ENCODE measurements at regions not wholly inside any gene's neighbourhood (a gene's known extent, or its start where the extent isn't known, plus 50 kb on each side); places are given as distances from the start of the nearest gene placed in this dataset.
"Not testable (repeated sequence)": the region's sequence is repeated elsewhere in the genome, so short reads cannot be mapped to it uniquely, and the experiment has no call there.

DNA sequence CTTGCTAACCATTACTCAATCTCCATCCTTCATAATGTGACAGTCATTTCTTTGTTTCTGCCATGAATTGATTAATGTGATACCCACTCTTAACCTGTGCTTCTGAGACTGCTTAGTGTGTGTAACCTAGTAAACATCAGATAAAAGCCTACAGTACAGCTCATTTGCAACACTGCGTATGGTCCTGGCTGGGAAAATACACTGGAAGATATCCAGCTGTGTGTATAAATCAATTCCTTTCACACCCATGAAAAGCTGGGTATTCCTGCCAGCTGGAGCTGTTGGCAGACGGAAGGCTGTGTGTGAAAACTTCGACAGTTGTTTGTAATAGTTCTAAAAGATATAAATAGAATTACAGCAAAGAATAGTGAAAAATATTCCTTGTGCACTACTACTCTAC is 509.2 kb downstream of the FRK start:
- Histone ChIP-seq H3K4me3 (ENCODE audit: low read length in 2 of 2) (no peak overlapping the region), H3K9me3 (ENCODE audit: control insufficient read depth in 2 of 2, insufficient read depth in 1 of 2, low read length in 1 of 2) (no peaks in the 10 kb centered on the region), H3K36me3 (ENCODE audit: control insufficient read depth in 2 of 2, insufficient read depth in 2 of 2, low read length in 1 of 2) (no peaks in the 10 kb centered on the region), H3K27me3 (ENCODE audit: control insufficient read depth in 2 of 2, insufficient read depth in 1 of 2, low read length in 1 of 2) (no peaks in the 10 kb centered on the region), H3K27ac (ENCODE audit: low read depth in 1 of 2, low read length in 1 of 2) (no peak overlapping the region), H3K4me1 (ENCODE audit: control insufficient read depth in 2 of 2, insufficient read depth in 2 of 2, low read length in 2 of 2) (no peaks in the 10 kb centered on the region)
- DNase-seq (ENCODE audit: low read depth in 6 of 9, low spot score in 9 of 9): no peak
- 66% methylated on average over 3 of the region's 3 CpGs for WGBS

DNA sequence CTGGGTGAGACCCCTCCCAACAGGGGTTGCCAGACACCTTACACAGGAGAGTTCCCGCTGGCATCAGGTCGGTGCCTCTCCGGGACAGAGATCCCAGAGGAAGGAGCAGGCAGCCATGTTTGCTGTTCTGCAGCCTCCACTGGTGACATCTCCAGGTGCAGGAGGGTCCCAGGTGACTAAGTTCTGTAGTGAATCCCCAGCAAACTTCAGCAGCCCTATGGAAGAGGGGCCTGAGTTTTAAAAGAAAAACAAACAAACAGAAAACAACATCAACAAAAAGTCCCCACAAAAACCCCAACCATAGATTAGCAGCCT is 515.1 kb downstream of the FRK start:
- Histone ChIP-seq H3K36me3 (ENCODE audit: control insufficient read depth in 2 of 2, insufficient read depth in 2 of 2, low read length in 1 of 2) (no peaks in the 10 kb centered on the region), H3K9me3 (ENCODE audit: control insufficient read depth in 2 of 2, insufficient read depth in 1 of 2, low read length in 1 of 2) (peaks cover 2 to 10% of the 10 kb centered on the region in 2 donors), H3K4me3 (ENCODE audit: low read length in 2 of 2) (no peak overlapping the region), H3K4me1 (ENCODE audit: control insufficient read depth in 2 of 2, insufficient read depth in 2 of 2, low read length in 2 of 2) (no peaks in the 10 kb centered on the region), H3K27me3 (ENCODE audit: control insufficient read depth in 2 of 2, insufficient read depth in 1 of 2, low read length in 1 of 2) (no peaks in the 10 kb centered on the region), H3K27ac (ENCODE audit: low read depth in 1 of 2, low read length in 1 of 2) (no peak overlapping the region)
- 72% methylated on average over 3 of the region's 3 CpGs for WGBS
- DNase-seq (ENCODE audit: low read depth in 6 of 9, low spot score in 9 of 9): no peak

DNA sequence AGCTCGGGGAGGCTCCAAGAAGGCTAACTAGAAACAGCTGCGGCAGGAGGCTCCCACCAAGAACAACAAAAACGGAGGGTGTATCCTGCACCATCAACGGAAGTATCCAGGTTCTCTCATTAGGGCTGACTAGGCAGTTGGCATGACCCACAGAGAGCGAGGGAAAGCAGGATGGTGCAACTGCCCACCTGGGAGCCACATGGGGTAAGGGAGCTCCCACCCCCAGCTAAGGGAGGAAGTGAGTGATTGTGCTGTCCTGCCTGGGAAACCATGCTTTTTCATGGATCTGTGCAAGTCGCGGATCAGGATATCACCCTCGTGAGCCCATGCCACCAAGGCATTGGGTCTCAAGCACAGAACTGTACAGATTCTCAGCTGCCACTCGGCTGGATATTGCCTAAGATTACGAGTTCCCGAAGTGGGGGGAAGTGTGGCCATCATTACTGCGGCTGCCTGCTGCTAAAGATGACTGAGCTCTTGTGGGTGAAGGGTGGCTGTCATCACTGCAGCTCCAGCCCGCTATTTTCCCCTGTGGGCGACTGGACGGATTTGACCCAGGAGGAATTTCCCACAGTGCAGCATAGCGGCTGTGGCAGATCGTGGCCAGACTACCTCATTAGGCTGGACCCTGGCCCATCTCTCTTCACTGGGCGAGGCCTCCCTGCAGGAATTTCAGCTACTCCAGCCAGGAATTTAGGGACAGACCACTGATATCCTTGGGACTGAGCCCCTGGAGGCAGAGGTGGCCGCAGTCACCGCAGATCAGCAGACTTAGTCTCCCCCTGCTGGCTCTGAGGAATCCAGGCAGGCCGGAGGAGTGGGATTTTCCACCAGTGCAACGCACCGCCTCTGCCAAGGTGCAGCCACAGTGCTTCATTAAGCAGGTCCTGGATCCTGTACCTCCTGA is 515.7 kb downstream of the FRK start:
- 88% methylated on average over 23 of the region's 23 CpGs for WGBS
- Histone ChIP-seq H3K9me3 (ENCODE audit: control insufficient read depth in 2 of 2, insufficient read depth in 1 of 2, low read length in 1 of 2) (peaks cover 2 to 10% of the 10 kb centered on the region in 2 donors), H3K4me3 (ENCODE audit: low read length in 2 of 2) (no peak overlapping the region), H3K27ac (ENCODE audit: low read depth in 1 of 2, low read length in 1 of 2) (no peak overlapping the region), H3K36me3 (ENCODE audit: control insufficient read depth in 2 of 2, insufficient read depth in 2 of 2, low read length in 1 of 2) (no peaks in the 10 kb centered on the region), H3K27me3 (ENCODE audit: control insufficient read depth in 2 of 2, insufficient read depth in 1 of 2, low read length in 1 of 2) (no peaks in the 10 kb centered on the region), H3K4me1 (ENCODE audit: control insufficient read depth in 2 of 2, insufficient read depth in 2 of 2, low read length in 2 of 2) (no peaks in the 10 kb centered on the region)
- DNase-seq (ENCODE audit: low read depth in 6 of 9, low spot score in 9 of 9): no peak

- WGBS: 97% methylated on average over 1 of the region's 1 CpG
- no peak for DNase-seq (ENCODE audit: low read depth in 6 of 9, low spot score in 9 of 9)
- no peaks in the 10 kb centered on the region for H3K36me3 ChIP-seq (ENCODE audit: control insufficient read depth in 2 of 2, insufficient read depth in 2 of 2, low read length in 1 of 2)
- no peaks in the 10 kb centered on the region for H3K27me3 ChIP-seq (ENCODE audit: control insufficient read depth in 2 of 2, insufficient read depth in 1 of 2, low read length in 1 of 2)
- H3K4me3 ChIP-seq (ENCODE audit: low read length in 2 of 2): no peak overlapping the region
- H3K27ac ChIP-seq (ENCODE audit: low read depth in 1 of 2, low read length in 1 of 2): no peak overlapping the region
- no peaks in the 10 kb centered on the region for H3K4me1 ChIP-seq (ENCODE audit: control insufficient read depth in 2 of 2, insufficient read depth in 2 of 2, low read length in 2 of 2)
- peaks cover 2 to 6% of the 10 kb centered on the region in 2 donors for H3K9me3 ChIP-seq (ENCODE audit: control insufficient read depth in 2 of 2, insufficient read depth in 1 of 2, low read length in 1 of 2)
These were observed 520.4 kb downstream of the FRK start for GRCh38 chr6:115540077-115540869.

- no peaks in the 10 kb centered on the region for H3K4me1 ChIP-seq (ENCODE audit: control insufficient read depth in 2 of 2, insufficient read depth in 2 of 2, low read length in 2 of 2)
- 94% methylated on average over 6 of the region's 6 CpGs for WGBS
- no peaks in the 10 kb centered on the region for H3K36me3 ChIP-seq (ENCODE audit: control insufficient read depth in 2 of 2, insufficient read depth in 2 of 2, low read length in 1 of 2)
- DNase-seq (ENCODE audit: low read depth in 6 of 9, low spot score in 9 of 9): no peak
- no peak overlapping the region for H3K4me3 ChIP-seq (ENCODE audit: low read length in 2 of 2)
- H3K9me3 ChIP-seq (ENCODE audit: control insufficient read depth in 2 of 2, insufficient read depth in 1 of 2, low read length in 1 of 2): no peaks in the 10 kb centered on the region
- H3K27ac ChIP-seq (ENCODE audit: low read depth in 1 of 2, low read length in 1 of 2): no peak overlapping the region
- no peaks in the 10 kb centered on the region for H3K27me3 ChIP-seq (ENCODE audit: control insufficient read depth in 2 of 2, insufficient read depth in 1 of 2, low read length in 1 of 2)
These were observed 521.2 kb downstream of the FRK start for GRCh38 chr6:115539531-115539930.

DNA sequence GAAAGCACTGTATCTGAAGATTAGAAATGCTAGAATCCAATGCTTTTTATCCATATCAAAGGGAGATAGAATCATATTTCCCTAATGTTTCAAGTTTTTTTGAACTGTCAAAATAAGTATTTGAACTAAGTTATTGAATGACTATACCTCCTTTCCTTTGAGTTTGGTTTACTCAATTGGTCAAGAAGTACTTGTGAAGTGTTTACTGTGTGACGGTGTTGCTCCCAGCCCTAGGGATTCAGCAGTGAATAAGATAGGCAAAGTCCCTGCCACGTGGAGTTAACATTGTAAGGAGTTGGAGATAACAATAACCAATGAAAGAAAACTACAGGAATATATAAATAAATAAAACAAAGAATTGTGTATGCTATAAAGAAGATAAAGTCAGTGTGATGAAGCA is 535.9 kb downstream of the FRK start:
- Histone ChIP-seq H3K4me1 (ENCODE audit: control insufficient read depth in 2 of 2, insufficient read depth in 2 of 2, low read length in 2 of 2) (no peaks in the 10 kb centered on the region), H3K27me3 (ENCODE audit: control insufficient read depth in 2 of 2, insufficient read depth in 1 of 2, low read length in 1 of 2) (no peaks in the 10 kb centered on the region), H3K27ac (ENCODE audit: low read depth in 1 of 2, low read length in 1 of 2) (no peak overlapping the region), H3K36me3 (ENCODE audit: control insufficient read depth in 2 of 2, insufficient read depth in 2 of 2, low read length in 1 of 2) (no peaks in the 10 kb centered on the region), H3K9me3 (ENCODE audit: control insufficient read depth in 2 of 2, insufficient read depth in 1 of 2, low read length in 1 of 2) (no peaks in the 10 kb centered on the region), H3K4me3 (ENCODE audit: low read length in 2 of 2) (no peak overlapping the region)
- DNase-seq (ENCODE audit: low read depth in 6 of 9, low spot score in 9 of 9): no peak
- 72% methylated on average over 2 of the region's 2 CpGs for WGBS

DNA sequence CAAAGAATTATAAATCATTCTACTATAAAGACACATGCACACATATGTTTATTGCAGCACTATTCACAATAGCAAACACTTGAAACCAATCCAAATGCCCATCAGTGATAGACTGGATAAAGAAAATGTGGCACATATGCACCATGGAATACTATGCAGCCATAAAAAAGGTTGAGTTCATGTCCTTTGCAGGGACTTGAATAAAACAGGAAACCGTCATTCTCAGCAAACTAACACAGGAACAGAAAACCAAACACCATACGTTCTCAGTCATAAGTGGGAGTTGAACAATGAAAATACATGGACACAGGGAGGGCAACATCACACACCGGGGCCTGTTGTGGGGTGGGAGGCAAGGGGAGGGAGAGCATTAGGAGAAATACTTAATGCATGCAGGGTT is 538.9 kb downstream of the FRK start:
- 81% methylated on average over 3 of the region's 3 CpGs for WGBS
- not testable (repeated sequence) for H3K36me3 ChIP-seq (ENCODE audit: control insufficient read depth in 2 of 2, insufficient read depth in 2 of 2, low read length in 1 of 2); H3K4me3 ChIP-seq (ENCODE audit: low read length in 2 of 2); H3K9me3 ChIP-seq (ENCODE audit: control insufficient read depth in 2 of 2, insufficient read depth in 1 of 2, low read length in 1 of 2); H3K27ac ChIP-seq (ENCODE audit: low read depth in 1 of 2, low read length in 1 of 2); H3K27me3 ChIP-seq (ENCODE audit: control insufficient read depth in 2 of 2, insufficient read depth in 1 of 2, low read length in 1 of 2); H3K4me1 ChIP-seq (ENCODE audit: control insufficient read depth in 2 of 2, insufficient read depth in 2 of 2, low read length in 2 of 2); DNase-seq (ENCODE audit: low read depth in 6 of 9, low spot score in 9 of 9)

DNA sequence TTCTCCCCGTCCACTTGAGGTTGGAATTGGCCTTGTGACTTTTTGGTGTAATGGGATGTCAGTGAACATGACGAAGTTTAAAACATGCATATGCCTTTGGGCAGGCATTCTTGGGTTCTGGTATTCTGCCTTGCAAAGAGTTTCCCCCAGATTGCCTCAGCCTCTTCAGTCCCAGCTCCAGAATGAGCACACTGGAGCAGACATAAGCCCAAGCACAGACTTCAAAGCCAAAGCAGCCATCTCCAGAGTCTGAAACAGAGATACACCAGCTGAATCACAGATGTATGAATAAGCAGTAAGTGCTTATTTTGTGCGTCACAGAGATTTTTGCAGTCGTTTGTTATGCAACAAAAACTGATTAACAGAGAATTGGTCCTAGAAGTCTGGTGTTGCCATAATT is 546.0 kb downstream of the FRK start:
- Histone ChIP-seq H3K27me3 (ENCODE audit: control insufficient read depth in 2 of 2, insufficient read depth in 1 of 2, low read length in 1 of 2) (no peaks in the 10 kb centered on the region), H3K36me3 (ENCODE audit: control insufficient read depth in 2 of 2, insufficient read depth in 2 of 2, low read length in 1 of 2) (no peaks in the 10 kb centered on the region), H3K27ac (ENCODE audit: low read depth in 1 of 2, low read length in 1 of 2) (no peak overlapping the region), H3K4me3 (ENCODE audit: low read length in 2 of 2) (no peak overlapping the region), H3K4me1 (ENCODE audit: control insufficient read depth in 2 of 2, insufficient read depth in 2 of 2, low read length in 2 of 2) (no peaks in the 10 kb centered on the region), H3K9me3 (ENCODE audit: control insufficient read depth in 2 of 2, insufficient read depth in 1 of 2, low read length in 1 of 2) (peaks cover 0 to 11% of the 10 kb centered on the region in 2 donors)
- no peak for DNase-seq (ENCODE audit: low read depth in 6 of 9, low spot score in 9 of 9)
- 92% methylated on average over 4 of the region's 4 CpGs for WGBS

DNA sequence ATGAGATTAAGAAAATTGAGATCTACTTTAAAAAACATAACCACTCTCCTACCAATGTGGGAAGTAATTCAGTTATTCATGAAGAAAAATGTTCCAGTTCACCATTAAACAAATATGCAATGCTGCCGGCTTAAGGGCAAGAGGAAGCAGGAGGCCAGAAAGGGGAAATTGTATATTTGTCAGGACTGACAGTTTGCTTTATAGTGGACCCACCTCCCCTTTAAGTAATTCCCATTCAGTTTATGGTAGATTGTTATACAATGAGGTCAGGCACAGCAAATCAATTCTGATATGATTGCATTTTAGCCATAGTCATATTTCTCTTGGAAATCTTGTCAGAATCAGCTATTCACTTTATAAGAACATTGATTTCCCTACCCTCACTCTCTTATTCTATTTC is 547.8 kb downstream of the FRK start:
- Histone ChIP-seq H3K9me3 (ENCODE audit: control insufficient read depth in 2 of 2, insufficient read depth in 1 of 2, low read length in 1 of 2) (peaks cover 0 to 11% of the 10 kb centered on the region in 2 donors), H3K27ac (ENCODE audit: low read depth in 1 of 2, low read length in 1 of 2) (no peak overlapping the region), H3K4me1 (ENCODE audit: control insufficient read depth in 2 of 2, insufficient read depth in 2 of 2, low read length in 2 of 2) (no peaks in the 10 kb centered on the region), H3K4me3 (ENCODE audit: low read length in 2 of 2) (no peak overlapping the region), H3K27me3 (ENCODE audit: control insufficient read depth in 2 of 2, insufficient read depth in 1 of 2, low read length in 1 of 2) (no peaks in the 10 kb centered on the region), H3K36me3 (ENCODE audit: control insufficient read depth in 2 of 2, insufficient read depth in 2 of 2, low read length in 1 of 2) (no peaks in the 10 kb centered on the region)
- WGBS: 1% methylated on average over 1 of the region's 1 CpG
- no peak for DNase-seq (ENCODE audit: low read depth in 6 of 9, low spot score in 9 of 9)

Measured in thymus (tissue), 11 donors.